ENCODE measurements at regions not wholly inside any gene's neighbourhood (a gene's known extent, or its start where the extent isn't known, plus 50 kb on each side); places are given as distances from the start of the nearest gene placed in this dataset.

DNA sequence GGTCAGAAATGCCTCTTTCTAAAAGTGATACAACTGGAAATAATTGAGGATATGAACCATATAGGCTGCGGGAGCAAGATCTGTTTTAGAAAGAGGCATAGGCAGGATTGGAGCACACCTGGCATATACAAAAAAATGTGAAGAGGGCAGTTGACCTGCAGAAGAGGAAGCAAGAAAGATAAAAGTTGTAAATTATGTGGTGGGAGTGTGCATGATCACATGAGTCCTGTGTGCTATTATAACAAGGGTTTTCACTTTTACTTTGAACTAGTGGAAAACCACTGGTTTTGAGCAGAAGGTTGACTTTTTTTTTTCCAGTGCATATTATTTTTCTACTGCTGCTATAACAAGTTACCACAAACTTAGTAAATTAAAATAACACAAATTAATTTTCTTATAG is 489.3 kb downstream of the ANXA1 start:
- DNase-seq (ENCODE audit: low spot score in 2 of 2) (no peak), ATAC-seq (no peak)
- Mint-ChIP-seq H3K27ac (no peak overlapping the region), H3K9me3 (peaks cover 4 to 5% of the 10 kb centered on the region in 2 donors), H3K36me3 (no peaks in the 10 kb centered on the region)

DNA sequence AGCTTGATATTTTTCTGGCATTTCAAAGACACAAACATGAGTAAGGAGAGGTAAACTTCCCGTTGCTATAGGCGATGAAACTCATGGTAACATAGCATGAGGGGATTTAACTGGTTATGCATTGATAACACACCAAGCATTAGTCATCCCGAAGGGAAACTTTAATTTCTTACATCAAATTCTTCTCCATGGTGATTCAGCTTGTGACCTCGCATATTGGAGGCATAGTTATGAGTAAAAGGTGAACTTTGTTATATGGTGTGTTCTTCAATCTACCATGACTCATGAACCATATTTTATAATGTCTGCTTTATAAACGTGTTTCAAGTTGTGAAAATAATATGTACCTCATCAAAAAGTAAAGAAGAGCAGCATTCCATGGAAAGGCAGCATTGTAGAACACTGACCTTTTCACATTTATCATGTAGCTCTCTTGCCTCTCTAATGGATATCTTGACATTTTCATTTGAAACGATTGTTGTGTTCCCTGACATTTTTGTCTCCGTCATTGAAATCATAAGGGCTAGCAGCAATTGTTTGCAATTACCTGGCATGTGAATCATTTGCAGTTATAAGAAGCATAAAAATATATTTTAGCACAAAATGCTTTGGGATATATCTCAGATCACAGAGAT is 491.8 kb downstream of the ANXA1 start:
- Mint-ChIP-seq H3K27ac (no peak overlapping the region), H3K36me3 (no peaks in the 10 kb centered on the region), H3K9me3 (peaks cover 9 to 14% of the 10 kb centered on the region in 2 donors)
- peak in 1 of 2 donors; percentile 24 for ATAC-seq
- DNase-seq (ENCODE audit: low spot score in 2 of 2) = no peak

DNA sequence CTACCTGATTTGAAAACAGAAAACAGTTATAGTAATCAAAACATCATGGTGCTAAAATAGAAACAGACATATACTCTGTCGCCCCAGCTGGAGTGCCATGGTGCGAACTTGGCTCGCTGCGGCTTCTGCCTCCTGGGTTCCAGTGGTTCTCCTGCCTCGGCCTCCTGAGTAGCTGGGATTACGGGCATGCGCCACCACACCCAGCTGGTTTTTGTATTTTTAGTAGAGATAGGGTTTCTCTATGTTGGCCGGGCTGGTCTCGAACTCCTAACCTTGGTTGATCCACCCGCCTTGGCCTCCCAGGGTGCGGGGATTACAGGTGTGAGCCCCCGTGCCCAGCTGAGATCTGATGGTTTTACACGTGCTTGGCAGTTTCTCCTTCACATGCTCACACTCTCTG is 495.9 kb downstream of the ANXA1 start:
- H3K27ac Mint-ChIP-seq = no peak overlapping the region
- DNase-seq (ENCODE audit: low spot score in 2 of 2) = no peak
- peaks cover 9 to 14% of the 10 kb centered on the region in 2 donors for H3K9me3 Mint-ChIP-seq
- no peak for ATAC-seq
- H3K36me3 Mint-ChIP-seq = no peaks in the 10 kb centered on the region

DNA sequence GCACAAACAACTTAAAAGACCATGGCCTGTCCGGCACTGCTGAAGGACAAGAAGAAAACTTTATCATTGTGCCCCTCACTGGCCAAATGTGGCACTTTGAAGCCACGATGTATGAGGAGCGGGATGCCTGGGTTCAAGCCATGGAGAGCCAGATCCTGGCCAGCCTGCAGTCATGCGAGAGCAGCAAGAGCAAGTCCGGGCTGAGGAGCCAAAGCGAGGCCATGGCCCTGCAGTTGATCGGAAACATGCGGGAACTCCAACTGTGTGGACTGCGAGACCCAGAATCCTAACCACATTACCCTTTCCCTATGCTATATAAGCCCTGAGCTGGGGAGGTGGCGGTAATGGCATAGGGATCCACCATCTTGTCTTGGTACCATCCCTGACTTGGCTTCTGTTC is 497.9 kb downstream of the ANXA1 start:
- H3K36me3 Mint-ChIP-seq = no peaks in the 10 kb centered on the region
- peaks cover 14 to 22% of the 10 kb centered on the region in 2 donors for H3K9me3 Mint-ChIP-seq
- H3K27ac Mint-ChIP-seq = no peak overlapping the region
- DNase-seq (ENCODE audit: low spot score in 2 of 2) (no peak), ATAC-seq (no peak)

DNA sequence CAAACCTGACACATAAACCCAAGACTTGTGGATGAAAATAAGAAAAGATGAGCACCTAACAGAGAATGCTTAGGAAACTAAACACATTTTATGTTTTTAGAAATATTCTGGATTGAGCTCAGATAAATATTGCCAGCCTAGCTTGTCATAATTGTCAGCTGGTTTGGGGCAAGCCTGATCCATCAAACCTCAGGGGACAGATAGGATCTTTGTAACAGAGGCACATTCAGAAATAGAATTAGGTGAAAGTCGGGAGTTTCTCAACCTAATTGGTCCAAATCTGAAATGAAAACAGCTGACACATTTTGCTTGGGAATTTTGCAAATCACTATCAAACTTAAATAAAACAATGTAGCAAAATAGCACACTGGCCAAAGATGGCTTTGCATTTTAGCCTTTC is 503.7 kb downstream of the ANXA1 start:
- H3K9me3 Mint-ChIP-seq = peaks cover 4 to 18% of the 10 kb centered on the region in 2 donors
- no peak for ATAC-seq
- DNase-seq (ENCODE audit: low spot score in 2 of 2) = no peak
- no peaks in the 10 kb centered on the region for H3K36me3 Mint-ChIP-seq
- no peak overlapping the region for H3K27ac Mint-ChIP-seq

DNA sequence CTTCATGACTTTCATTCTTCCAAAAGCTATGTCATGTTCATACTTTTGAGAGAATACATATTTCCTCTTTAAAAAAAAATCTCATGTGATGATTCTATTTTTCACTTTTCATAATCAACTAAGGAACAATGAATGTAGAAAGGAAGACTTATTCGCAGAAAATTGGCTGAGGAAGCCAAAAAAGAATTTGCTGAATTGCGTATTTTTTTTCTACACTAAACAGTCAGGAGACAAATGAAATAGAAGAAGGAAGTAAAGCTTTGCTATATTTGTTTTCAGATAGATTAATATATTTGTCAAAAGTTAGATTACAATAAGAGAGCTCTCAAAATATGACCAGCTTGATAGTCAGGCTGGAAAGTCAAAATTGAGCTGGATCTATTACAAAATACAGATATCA is 504.2 kb downstream of the ANXA1 start:
- Mint-ChIP-seq H3K27ac (no peak overlapping the region), H3K36me3 (no peaks in the 10 kb centered on the region), H3K9me3 (peaks cover 4 to 18% of the 10 kb centered on the region in 2 donors)
- DNase-seq (ENCODE audit: low spot score in 2 of 2) (no peak), ATAC-seq (no peak)

DNA sequence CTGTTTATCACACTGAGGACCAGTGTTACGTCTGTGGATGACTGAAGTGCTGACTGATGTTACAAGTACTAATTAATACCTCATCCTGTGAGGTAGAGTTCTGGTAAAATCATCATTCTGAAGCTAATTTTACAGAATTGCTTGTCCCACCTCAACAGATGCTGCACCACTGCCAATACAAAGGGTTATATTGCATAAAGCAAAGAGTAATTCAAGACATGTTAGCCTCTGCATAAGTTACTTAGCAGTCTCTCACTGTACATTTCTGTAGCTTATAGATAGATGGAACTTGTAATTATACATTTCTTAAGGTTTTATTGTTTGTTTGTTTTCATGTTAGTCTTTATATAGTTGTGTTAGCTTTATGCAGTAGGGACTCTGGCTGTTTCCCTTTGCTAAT is 513.6 kb downstream of the ANXA1 start:
- no peak for DNase-seq (ENCODE audit: low spot score in 2 of 2)
- Mint-ChIP-seq H3K36me3 (no peaks in the 10 kb centered on the region), H3K9me3 (peaks cover 6 to 8% of the 10 kb centered on the region in 2 donors), H3K27ac (no peak overlapping the region)
- ATAC-seq = no peak

DNA sequence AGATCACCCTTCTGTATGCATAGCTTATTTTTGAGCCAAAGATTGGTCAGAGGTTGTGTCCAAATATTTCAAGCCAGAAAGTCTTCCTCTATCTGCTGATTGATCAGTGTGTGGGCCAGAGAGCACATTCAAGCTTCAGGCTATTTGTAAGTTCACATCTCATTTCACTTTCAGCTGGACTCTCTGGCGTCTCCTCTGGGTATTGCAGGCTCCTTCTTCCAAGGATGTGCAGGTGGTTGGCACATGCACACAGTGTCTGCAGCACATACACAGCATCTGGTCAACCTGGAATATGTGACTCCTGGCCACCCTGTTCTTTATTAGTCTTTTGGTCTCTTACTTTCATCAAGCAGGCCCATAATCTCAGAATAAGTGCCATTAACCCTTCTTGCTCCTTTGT is 516.1 kb downstream of the ANXA1 start:
- H3K9me3 Mint-ChIP-seq = peaks cover 9 to 10% of the 10 kb centered on the region in 2 donors
- H3K27ac Mint-ChIP-seq = no peak overlapping the region
- ATAC-seq (no peak), DNase-seq (ENCODE audit: low spot score in 2 of 2) (no peak)
- no peaks in the 10 kb centered on the region for H3K36me3 Mint-ChIP-seq

DNA sequence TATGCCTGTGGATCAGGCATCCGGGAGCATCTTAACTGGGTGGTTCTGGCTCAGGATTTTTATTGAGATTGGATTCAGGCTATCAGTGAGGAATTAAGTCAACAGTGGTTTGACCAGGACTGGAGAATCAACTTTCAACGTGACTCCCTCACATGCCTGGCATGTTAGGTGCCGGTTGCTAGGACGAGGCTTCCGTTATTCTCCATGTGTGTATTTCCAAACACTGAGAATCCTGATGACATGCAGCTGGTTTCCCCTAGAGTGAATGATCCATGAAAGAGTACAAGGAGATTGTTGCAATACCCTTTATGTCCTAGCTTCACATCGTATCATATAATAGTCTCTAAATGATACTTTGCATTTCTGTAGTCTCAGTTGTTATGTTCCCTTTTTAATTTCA is 529.2 kb downstream of the ANXA1 start:
- Mint-ChIP-seq H3K9me3 (peaks cover 5 to 11% of the 10 kb centered on the region in 2 donors), H3K27ac (no peak overlapping the region), H3K36me3 (no peaks in the 10 kb centered on the region)
- ATAC-seq (no peak), DNase-seq (ENCODE audit: low spot score in 2 of 2) (no peak)

DNA sequence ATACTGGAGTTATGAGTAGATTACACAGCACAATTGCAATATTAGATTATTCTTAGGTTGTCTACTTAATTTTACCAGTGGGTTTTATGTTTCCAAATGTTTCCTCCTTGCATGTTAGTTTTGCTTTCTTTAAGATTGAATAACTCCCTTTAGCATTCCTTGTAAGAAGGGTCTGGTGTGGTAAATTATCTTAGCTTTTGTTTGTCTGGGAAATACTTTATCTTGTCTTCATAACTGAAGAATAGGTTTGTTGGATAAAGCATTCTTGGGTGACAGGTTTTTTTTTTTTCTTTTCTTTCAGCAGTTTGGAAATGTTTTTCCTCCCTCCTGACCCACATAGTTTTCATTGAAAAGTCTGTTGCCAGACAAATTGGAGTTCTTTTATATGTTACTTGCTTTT is 531.1 kb downstream of the ANXA1 start:
- ATAC-seq (no peak), DNase-seq (ENCODE audit: low spot score in 2 of 2) (no peak)
- peaks cover 5 to 10% of the 10 kb centered on the region in 2 donors for H3K9me3 Mint-ChIP-seq
- no peaks in the 10 kb centered on the region for H3K36me3 Mint-ChIP-seq
- H3K27ac Mint-ChIP-seq = no peak overlapping the region

DNA sequence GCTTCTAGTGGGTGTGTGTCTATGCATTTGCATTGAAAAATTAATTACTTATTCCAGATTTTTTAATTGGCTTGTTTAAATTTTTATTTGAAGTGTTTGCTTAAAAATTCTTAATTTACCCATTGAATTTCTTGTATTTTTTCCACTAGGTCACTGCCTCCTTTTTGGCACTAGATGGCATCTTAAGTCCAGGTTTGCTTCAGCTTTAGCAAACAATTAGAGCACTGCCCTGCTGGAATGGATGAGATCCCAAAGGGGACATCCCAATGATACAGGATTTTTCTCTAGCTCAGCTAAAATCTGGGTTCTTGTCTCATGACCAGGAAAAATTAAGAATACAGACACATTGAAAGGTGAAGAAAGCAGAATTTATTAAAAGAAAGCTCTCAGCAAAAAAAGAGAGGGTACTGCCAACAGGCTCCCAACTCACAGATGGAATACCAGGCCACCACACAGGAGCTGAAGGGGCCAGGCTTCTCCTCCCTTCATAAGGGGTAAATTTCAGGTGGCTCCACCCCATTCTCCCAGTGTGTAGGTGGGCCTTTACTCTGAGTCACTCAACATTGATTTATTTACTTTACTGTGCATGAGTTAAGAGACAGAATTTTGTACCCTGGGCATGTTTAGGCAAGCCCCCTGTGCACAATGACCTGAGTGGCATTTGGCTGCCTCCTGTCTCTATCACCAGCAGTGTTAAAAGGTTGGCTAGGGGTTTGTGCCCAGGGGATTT is 532.4 kb downstream of the ANXA1 start:
- H3K36me3 Mint-ChIP-seq = no peaks in the 10 kb centered on the region

DNA sequence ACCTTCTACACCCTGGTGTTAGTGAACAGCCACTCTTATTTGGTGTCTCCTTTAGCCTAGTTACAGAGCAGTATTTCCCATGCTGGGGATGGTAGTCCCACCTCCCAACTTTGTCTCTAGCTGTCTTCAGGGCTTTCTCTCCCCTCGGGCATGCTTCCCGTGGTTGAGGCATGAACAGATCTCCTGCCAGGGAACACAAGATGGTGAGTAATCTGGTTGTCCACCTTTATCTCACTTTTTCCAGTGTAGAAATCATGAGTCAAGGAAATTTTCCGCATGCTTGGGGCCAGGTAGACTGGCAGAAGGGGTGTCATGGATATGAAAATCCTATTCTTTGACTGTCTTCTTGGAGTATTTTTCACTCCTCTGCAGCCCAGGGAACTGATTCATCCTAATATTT is 532.9 kb downstream of the ANXA1 start:
- H3K9me3 Mint-ChIP-seq = peaks cover 5 to 18% of the 10 kb centered on the region in 2 donors
- H3K27ac Mint-ChIP-seq = no peak overlapping the region
- ATAC-seq (no peak), DNase-seq (ENCODE audit: low spot score in 2 of 2) (no peak)
- H3K36me3 Mint-ChIP-seq = no peaks in the 10 kb centered on the region

More for the DNA sequence above, 532.4 kb downstream of the ANXA1 start:
- Mint-ChIP-seq H3K9me3 (peaks cover 5 to 15% of the 10 kb centered on the region in 2 donors), H3K27ac (no peak overlapping the region)
- no peak for ATAC-seq
- no peak for DNase-seq (ENCODE audit: low spot score in 2 of 2)

DNA sequence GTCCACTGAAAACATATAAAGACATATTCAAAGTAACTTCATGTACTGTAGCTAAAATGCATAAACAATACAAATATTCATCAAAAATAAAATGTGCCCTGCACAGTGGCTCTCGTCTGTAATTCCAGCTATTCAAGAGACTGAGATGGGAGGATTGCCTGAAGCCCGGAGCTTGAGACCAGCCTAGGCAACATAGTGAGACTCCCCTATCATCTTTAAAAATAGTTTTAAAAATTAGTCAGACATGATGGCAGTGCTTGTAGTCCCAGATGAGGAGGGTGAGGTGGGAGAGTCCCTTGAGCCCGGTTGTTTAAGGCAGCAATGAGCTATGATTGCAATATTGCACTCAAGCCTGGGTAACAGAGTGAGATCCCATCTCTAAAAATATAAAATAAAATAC is 534.1 kb downstream of the ANXA1 start:
- no peaks in the 10 kb centered on the region for H3K36me3 Mint-ChIP-seq
- peaks cover 5 to 18% of the 10 kb centered on the region in 2 donors for H3K9me3 Mint-ChIP-seq
- ATAC-seq (no peak), DNase-seq (ENCODE audit: low spot score in 2 of 2) (no peak)
- no peak overlapping the region for H3K27ac Mint-ChIP-seq

DNA sequence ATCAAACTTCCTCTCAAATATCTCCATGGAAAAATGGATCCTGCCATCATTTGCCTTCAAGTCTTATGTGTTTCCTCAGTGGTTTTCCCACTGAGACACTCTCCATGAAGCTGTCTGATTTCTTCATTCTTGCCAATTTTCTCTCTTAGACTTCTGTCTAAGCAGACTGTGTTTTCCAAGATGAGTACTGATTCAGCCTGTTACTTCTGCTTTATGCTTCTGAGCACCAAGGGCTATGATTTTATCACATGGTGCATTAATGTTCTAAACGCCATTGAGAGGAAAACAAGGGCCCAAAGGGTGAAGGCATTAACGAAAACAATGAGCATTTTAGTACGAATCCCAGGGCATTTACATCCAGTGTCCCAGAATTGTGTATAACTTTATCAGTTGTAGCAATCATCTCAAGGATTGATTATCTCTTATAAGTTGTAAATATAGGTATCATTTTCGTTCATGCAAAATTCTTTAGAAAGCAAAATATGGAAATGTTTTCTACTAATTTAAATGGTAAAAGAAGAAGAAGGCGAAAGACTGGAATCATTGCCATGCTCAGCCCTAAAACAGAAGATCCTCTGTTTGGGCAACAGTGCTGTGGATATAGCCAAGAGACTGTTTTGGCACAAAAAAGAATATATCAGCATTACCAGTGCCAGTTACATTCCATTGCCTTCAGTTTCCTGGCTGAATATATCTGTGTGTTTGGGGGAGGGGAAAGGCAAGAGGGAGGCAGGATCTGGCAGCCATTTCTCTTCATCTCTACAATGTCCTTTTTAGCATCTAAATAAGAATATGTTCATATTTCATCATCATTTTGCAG is 537.6 kb downstream of the ANXA1 start:
- H3K9me3 Mint-ChIP-seq = peaks cover 0 to 8% of the 10 kb centered on the region in 2 donors
- H3K36me3 Mint-ChIP-seq = no peaks in the 10 kb centered on the region
- ATAC-seq (no peak), DNase-seq (ENCODE audit: low spot score in 2 of 2) (no peak)
- H3K27ac Mint-ChIP-seq = no peak overlapping the region

DNA sequence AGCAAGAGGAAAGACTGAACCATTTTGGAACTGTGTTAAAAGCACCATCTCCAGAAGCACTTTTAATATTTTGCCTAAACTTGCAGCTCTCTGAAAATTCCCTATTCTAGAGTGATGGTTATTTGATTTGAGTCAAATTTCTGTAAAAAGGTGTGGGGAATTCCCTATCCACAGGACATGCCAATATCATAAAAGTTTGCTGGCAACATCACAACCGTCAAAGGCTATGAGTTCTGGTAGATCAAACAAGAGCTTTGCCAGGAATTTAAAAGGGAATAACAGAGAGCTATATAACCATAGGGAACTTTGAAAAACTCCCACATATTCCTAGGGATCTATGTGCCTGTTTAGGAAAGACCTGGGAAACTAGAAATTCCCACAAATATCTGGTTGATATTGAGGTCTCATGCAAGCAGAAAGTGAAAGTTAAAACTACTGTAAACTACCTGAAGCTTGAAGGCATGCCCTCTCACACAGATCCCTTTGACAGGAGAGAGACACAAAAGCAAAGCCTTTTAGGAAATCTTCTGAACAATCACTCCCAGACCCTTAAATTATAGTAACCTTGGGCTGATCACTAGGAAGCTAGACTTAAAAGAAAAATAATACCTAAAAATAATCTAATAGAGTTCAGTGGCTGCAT is 549.9 kb downstream of the ANXA1 start:
- Mint-ChIP-seq H3K27ac (no peak overlapping the region), H3K9me3 (peaks cover 5 to 7% of the 10 kb centered on the region in 2 donors), H3K36me3 (no peaks in the 10 kb centered on the region)
- DNase-seq (ENCODE audit: low spot score in 2 of 2) (no peak), ATAC-seq (no peak)

DNA sequence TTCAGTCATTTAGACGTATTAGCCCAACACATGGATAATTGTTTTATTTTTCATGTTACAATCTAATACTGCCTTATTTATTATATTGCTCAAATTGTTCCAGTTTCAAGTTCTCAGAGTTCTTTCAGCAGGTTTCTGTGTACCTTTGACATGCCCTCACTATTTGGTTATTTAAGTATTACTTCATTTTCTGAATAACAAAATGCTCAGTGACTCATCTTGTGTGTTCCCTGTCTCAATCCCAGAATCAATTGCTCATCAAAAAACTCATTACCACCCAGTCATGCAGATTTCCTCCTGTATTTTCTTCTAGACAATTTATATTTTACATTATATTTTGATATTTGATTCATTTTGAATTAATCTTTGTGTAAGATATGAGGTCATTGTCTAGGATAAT is 562.6 kb downstream of the ANXA1 start:
- H3K9me3 Mint-ChIP-seq = peaks cover 5 to 6% of the 10 kb centered on the region in 2 donors
- ATAC-seq (no peak), DNase-seq (ENCODE audit: low spot score in 2 of 2) (no peak)
- no peaks in the 10 kb centered on the region for H3K36me3 Mint-ChIP-seq
- no peak overlapping the region for H3K27ac Mint-ChIP-seq

DNA sequence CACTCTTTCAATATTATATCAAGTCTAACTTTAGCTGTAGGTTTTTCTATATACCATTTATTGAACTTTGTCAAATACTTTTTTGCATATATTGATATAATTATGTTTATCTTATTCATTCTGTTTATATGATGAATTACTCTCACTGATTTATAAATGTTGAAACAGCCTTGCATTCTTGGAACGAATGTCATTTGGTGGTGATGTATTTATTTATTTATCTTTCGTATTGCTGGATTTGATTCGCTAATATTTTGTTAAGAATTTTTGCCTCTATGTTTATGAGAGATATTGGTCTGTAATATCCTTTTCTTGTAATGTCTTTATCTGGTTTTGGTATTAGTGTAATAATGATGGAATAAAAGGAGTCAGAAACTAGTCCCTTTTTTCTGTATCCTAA is 563.9 kb downstream of the ANXA1 start:
- H3K27ac Mint-ChIP-seq = no peak overlapping the region
- H3K36me3 Mint-ChIP-seq = no peaks in the 10 kb centered on the region
- peaks cover 5 to 6% of the 10 kb centered on the region in 2 donors for H3K9me3 Mint-ChIP-seq
- ATAC-seq (no peak), DNase-seq (ENCODE audit: low spot score in 2 of 2) (no peak)

Data from activated naive CD4-positive, alpha-beta T cell treated with anti-CD3 and anti-CD28 coated beads, Interleukin-2, amount 50 U/mL, for 72 hours (primary cell).